ENCODE measurements at regions not wholly inside any gene's neighbourhood (a gene's known extent, or its start where the extent isn't known, plus 50 kb on each side); places are given as distances from the start of the nearest gene placed in this dataset.

GRCh38 chr5:98510143-98510985, 263.1 kb upstream of the RGMB start:
- TF ChIP-seq FOXP2 (optimal IDR thresholded peaks at IDR 0.05; ENCODE audit: borderline replicate concordance, extremely low read depth, extremely low read length, insufficient read depth) = peak; percentile 18
- no peak for TF ChIP-seq REST (IDR thresholded peaks at IDR 0.05; ENCODE audit: insufficient read depth in 1 of 2, low read depth in 2 of 2, low read length in 2 of 2)
- TF ChIP-seq SIN3A (IDR thresholded peaks at IDR 0.05; ENCODE audit: borderline replicate concordance, insufficient read depth, low read length) = no peak
- TF ChIP-seq TAF1 (IDR thresholded peaks at IDR 0.05; ENCODE audit: borderline replicate concordance, insufficient read depth, low read length) = no peak
- TF ChIP-seq POLR2AphosphoS5 (IDR thresholded peaks at IDR 0.05; ENCODE audit: low read depth, low read length) = no peak

GRCh38 chr5:98513380-98513779, 260.1 kb upstream of the RGMB start:
- TF ChIP-seq SIN3A (IDR thresholded peaks at IDR 0.05; ENCODE audit: borderline replicate concordance, insufficient read depth, low read length) (no peak), POLR2AphosphoS5 (IDR thresholded peaks at IDR 0.05; ENCODE audit: low read depth, low read length) (no peak), REST (IDR thresholded peaks at IDR 0.05; ENCODE audit: insufficient read depth in 1 of 2, low read depth in 2 of 2, low read length in 2 of 2) (no peak), TAF1 (IDR thresholded peaks at IDR 0.05; ENCODE audit: borderline replicate concordance, insufficient read depth, low read length) (no peak), FOXP2 (optimal IDR thresholded peaks at IDR 0.05; ENCODE audit: borderline replicate concordance, extremely low read depth, extremely low read length, insufficient read depth) (no peak)

- TF ChIP-seq REST (IDR thresholded peaks at IDR 0.05; ENCODE audit: insufficient read depth in 1 of 2, low read depth in 2 of 2, low read length in 2 of 2) = no peak
- TF ChIP-seq FOXP2 (optimal IDR thresholded peaks at IDR 0.05; ENCODE audit: borderline replicate concordance, extremely low read depth, extremely low read length, insufficient read depth) = no peak
- no peak for TF ChIP-seq TAF1 (IDR thresholded peaks at IDR 0.05; ENCODE audit: borderline replicate concordance, insufficient read depth, low read length)
- TF ChIP-seq SIN3A (IDR thresholded peaks at IDR 0.05; ENCODE audit: borderline replicate concordance, insufficient read depth, low read length) = no peak
- no peak for TF ChIP-seq POLR2AphosphoS5 (IDR thresholded peaks at IDR 0.05; ENCODE audit: low read depth, low read length)
Observed at GRCh38 chr5:98514215-98514614, 259.2 kb upstream of the RGMB start.

- no peak for TF ChIP-seq POLR2AphosphoS5 (IDR thresholded peaks at IDR 0.05; ENCODE audit: low read depth, low read length)
- no peak for TF ChIP-seq SIN3A (IDR thresholded peaks at IDR 0.05; ENCODE audit: borderline replicate concordance, insufficient read depth, low read length)
- no peak for TF ChIP-seq TAF1 (IDR thresholded peaks at IDR 0.05; ENCODE audit: borderline replicate concordance, insufficient read depth, low read length)
- TF ChIP-seq REST (IDR thresholded peaks at IDR 0.05; ENCODE audit: insufficient read depth in 1 of 2, low read depth in 2 of 2, low read length in 2 of 2) = no peak
- no peak for TF ChIP-seq FOXP2 (optimal IDR thresholded peaks at IDR 0.05; ENCODE audit: borderline replicate concordance, extremely low read depth, extremely low read length, insufficient read depth)
Observed at GRCh38 chr5:98516701-98517100, 256.8 kb upstream of the RGMB start.
